ENCODE measurements at regions not wholly inside any gene's neighbourhood (a gene's known extent, or its start where the extent isn't known, plus 50 kb on each side); places are given as distances from the start of the nearest gene placed in this dataset.

GRCh38 chr3:166446986-166447385 is 609.8 kb upstream of the BCHE start:
- Histone ChIP-seq H2AFZ (ENCODE audit: low read depth, low read length) (no peak overlapping the region), H3K9ac (ENCODE audit: low read length) (no peak overlapping the region), H4K20me1 (ENCODE audit: insufficient read depth) (no peaks in the 10 kb centered on the region), H3K36me3 (ENCODE audit: insufficient read depth, low read length) (no peaks in the 10 kb centered on the region), H3K4me3 (ENCODE audit: low read length) (no peak overlapping the region), H3K9me2 (ENCODE audit: insufficient read depth, low read length) (no peaks in the 10 kb centered on the region), H3F3A (ENCODE audit: insufficient read depth, low read length, poor library complexity, severe bottlenecking) (no peaks in the 10 kb centered on the region), H3K4me2 (ENCODE audit: low read length) (no peak overlapping the region), H3K9me3 (ENCODE audit: low read length) (no peaks in the 10 kb centered on the region), H3K27me3 (ENCODE audit: insufficient read depth, low read depth, low read length) (no peaks in the 10 kb centered on the region), H3K79me2 (replicated peaks; ENCODE audit: insufficient read depth, low read length) (no peaks in the 10 kb centered on the region), H3K27ac (ENCODE audit: low read length) (no peak overlapping the region)
- TF ChIP-seq POLR2AphosphoS5 (IDR thresholded peaks at IDR 0.05) = no peak
- no peak for TF ChIP-seq REST (IDR thresholded peaks at IDR 0.05; ENCODE audit: borderline replicate concordance)
- no peak for TF ChIP-seq TAF1 (IDR thresholded peaks at IDR 0.05; ENCODE audit: low read depth)
- no peak for TF ChIP-seq EZH2 (IDR thresholded peaks at IDR 0.05; ENCODE audit: borderline replicate concordance, insufficient read depth, low read length, poor library complexity, severe bottlenecking)
- no peak for TF ChIP-seq EP300 (conservative IDR thresholded peaks at IDR 0.05; ENCODE audit: poor library complexity, severe bottlenecking)
- no peak for TF ChIP-seq SMC3 (conservative IDR thresholded peaks at IDR 0.05; ENCODE audit: poor library complexity)
- no peak for TF ChIP-seq RAD21 (conservative IDR thresholded peaks at IDR 0.05)
- no peak for TF ChIP-seq MXI1 (conservative IDR thresholded peaks at IDR 0.05; ENCODE audit: poor library complexity, severe bottlenecking)

- Histone ChIP-seq H3K27ac (ENCODE audit: low read length) (no peak overlapping the region), H3K4me3 (ENCODE audit: low read length) (no peak overlapping the region), H3K9ac (ENCODE audit: low read length) (no peak overlapping the region), H3F3A (ENCODE audit: insufficient read depth, low read length, poor library complexity, severe bottlenecking) (no peaks in the 10 kb centered on the region), H3K9me2 (ENCODE audit: insufficient read depth, low read length) (no peaks in the 10 kb centered on the region), H3K9me3 (ENCODE audit: low read length) (no peaks in the 10 kb centered on the region), H3K79me2 (replicated peaks; ENCODE audit: insufficient read depth, low read length) (no peaks in the 10 kb centered on the region), H3K27me3 (ENCODE audit: insufficient read depth, low read depth, low read length) (no peaks in the 10 kb centered on the region), H2AFZ (ENCODE audit: low read depth, low read length) (no peak overlapping the region), H4K20me1 (ENCODE audit: insufficient read depth) (no peaks in the 10 kb centered on the region), H3K36me3 (ENCODE audit: insufficient read depth, low read length) (no peaks in the 10 kb centered on the region), H3K4me2 (ENCODE audit: low read length) (no peak overlapping the region)
- TF ChIP-seq REST (IDR thresholded peaks at IDR 0.05; ENCODE audit: borderline replicate concordance) = no peak
- no peak for TF ChIP-seq RAD21 (conservative IDR thresholded peaks at IDR 0.05)
- TF ChIP-seq TAF1 (IDR thresholded peaks at IDR 0.05; ENCODE audit: low read depth) = no peak
- TF ChIP-seq EP300 (conservative IDR thresholded peaks at IDR 0.05; ENCODE audit: poor library complexity, severe bottlenecking) = no peak
- TF ChIP-seq CTCF (IDR thresholded peaks at IDR 0.05; ENCODE audit: poor library complexity, severe bottlenecking) = no peak
- no peak for TF ChIP-seq EZH2 (IDR thresholded peaks at IDR 0.05; ENCODE audit: borderline replicate concordance, insufficient read depth, low read length, poor library complexity, severe bottlenecking)
- no peak for TF ChIP-seq MXI1 (conservative IDR thresholded peaks at IDR 0.05; ENCODE audit: poor library complexity, severe bottlenecking)
- no peak for TF ChIP-seq POLR2AphosphoS5 (IDR thresholded peaks at IDR 0.05)
- TF ChIP-seq SMC3 (conservative IDR thresholded peaks at IDR 0.05; ENCODE audit: poor library complexity) = no peak
Observed at GRCh38 chr3:166446291-166446690, 609.1 kb upstream of the BCHE start.

All from neural cell (in vitro differentiated cells).